NCI-H524 treated with DMSO at 0.1 percent for 48 hours (cell line): ENCODE measurements at regions not wholly inside any gene's neighbourhood (a gene's known extent, or its start where the extent isn't known, plus 50 kb on each side); places are given as distances from the start of the nearest gene placed in this dataset.
"Not testable (repeated sequence)": the region's sequence is repeated elsewhere in the genome, so short reads cannot be mapped to it uniquely, and the experiment has no call there.

Experiments
- DNase-seq: peaks from one replicate; lab custom pipeline; 2025; lab: John Stamatoyannopoulos, UW

DNA sequence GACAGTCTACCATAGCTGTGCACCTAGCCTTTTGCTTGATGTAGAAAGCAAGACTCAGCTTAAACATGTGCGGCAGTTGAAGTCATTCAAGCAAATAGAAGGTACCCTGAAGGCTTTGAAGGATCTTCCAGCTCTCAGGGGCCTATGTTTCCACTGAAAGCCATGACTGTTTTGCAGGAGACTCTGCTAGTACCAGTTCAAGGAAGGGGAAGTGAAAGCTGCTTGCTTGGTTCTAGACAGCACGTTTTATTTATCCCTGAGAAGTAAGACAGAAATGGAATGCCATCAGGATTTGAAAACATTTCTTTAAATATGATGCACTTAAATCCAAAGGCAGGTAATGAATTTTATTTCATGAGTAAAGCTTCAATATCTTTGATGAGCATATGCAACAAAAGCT, 311.4 kb downstream of the PDCD6IP start:
- DNase-seq: no peak

DNA sequence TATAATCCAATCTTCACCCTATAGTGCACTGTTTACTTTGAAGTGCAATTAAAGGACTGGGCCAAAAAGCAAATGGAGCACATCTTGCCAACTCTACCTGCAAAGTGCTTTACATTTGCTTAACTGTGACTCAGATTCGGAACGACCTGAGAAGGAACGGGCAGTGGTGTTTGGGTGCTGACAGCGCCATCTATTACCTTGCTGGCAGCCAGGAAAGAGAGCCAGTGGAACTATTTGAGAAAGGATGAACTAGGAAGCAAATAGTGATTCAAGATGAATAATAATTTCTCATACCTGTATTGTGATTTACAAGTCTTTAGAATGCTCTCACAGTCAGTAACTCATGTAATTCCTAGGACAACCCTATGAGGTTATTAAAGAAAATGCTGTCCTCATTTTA, 312.9 kb downstream of the PDCD6IP start:
- DNase-seq: no peak

DNA sequence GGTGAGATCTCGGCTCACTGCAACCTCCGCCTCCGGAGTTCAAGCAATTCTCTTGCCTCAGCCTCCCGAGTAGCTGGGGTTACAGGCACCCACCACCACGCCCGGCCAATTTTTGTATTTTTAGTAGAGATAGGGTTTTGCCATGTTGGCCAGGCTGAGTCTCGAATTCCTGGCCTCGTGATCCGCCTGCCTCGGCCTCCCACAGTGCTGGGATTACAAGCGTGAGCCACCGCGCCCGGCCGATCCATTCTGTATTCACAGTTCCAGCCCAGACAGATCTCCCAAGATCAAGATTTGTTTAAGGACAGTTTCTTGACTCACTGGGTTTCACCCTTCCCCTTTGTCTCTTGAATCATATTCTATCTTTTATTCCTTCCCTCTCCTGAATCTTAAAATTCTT, 313.8 kb downstream of the PDCD6IP start:
- not testable (repeated sequence) for DNase-seq

DNA sequence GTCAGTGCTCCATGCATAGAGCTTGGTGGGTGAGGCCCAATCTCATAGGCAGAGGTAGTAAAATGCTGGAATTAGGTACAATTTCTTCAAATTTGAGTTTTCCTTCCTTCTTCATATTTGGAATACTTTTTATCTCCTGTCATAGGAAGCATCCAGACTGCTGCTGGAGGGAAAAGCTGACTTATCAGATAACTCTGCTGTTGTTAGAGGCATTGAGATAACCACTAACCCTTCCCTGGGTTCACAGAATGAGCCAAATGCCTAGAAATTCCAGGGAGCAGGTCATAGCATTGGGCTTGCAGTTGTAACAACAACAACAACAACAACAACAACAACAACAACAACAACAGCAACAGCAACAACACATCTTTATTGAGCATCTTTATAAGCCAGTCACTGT, 332.7 kb downstream of the PDCD6IP start:
- DNase-seq: no peak

DNA sequence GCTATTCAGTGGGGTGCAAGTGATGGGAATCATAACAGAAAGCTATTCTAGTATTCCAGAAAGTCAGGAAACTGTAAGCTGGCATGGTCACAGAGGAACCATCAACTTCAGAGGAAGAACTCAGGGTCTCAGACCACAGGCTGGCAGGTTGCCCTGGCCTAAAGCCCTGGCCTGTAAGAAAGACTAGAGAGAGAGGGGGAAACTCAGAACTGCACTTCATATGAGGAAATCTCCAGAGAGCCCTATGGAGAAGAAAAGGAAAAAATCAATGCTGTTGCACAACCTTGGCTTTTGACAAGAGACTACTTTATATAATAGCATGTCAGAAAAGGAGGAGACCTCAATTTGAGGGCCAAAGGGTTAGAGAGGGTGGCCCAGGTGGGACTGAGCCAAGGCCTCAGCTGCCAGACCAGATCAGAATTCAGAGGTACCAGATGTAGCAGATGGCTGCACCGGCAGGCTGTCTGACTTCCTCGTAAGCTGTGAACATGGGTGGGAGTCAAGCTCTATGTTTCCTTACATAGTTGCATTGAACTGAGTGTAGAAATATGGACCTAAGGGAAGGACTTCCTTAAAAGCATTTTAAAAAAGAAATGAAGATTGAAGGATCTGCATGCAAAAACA, 333.8 kb downstream of the PDCD6IP start:
- no peak for DNase-seq

DNA sequence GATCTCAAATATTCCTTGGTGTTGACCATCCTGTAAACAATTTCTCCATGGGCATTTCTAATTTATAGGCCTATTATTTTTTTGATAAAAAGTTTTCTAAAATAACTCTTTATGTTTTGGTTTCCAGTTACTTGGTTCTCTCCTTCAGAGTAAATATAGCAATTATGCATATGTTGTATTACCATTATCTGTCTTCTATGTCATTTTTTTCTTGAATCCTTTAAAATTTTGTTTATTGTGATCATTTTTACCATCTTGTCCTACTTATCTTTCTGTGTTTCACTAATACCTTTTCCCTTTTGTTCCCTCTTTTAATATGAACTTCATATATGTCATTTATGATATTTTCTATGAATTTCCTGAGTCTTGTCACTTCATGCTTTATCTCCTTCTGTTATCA, 341.1 kb downstream of the PDCD6IP start:
- no peak for DNase-seq

DNA sequence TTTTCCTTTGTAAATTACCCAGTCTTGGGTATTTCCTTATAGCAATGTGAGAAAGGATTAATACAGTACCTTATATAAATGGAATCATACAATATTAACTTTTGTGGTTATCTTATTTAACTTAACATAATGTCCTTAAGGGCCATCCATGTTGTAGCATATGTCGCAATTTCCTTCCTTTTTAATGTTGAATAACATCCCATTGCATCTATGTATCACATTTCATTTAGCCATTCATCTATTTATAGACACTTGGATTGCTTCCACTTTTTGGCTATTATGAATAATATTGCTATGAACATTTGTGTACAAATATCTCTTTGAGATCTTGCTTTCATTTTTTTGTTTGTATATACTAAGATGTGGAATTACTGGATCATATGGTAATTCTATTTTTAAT, 342.2 kb downstream of the PDCD6IP start:
- DNase-seq: no peak

DNA sequence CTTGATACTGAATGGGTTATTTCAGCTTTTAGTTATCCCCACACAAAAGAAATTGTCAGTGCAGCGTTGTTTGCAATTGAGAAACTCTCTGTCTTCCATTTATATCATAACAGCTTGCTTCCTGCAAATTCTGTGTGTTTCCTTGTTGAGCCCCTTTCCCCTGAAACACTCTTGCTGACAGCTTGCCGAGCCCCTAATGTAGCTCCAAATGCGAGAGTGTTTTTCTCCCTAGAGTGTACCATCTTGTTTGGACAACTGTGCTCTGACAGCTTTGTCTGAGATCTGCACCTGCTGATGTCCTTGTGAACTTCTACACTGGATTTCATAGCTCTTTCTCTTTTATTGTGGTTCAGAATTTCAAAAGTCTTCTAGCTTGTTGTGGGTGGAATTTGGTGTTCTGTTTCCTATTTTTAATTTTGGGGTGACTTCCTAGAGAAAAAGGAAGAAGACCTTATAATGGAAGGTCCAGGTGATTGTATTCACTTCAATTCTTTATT, 343.5 kb downstream of the PDCD6IP start:
- no peak for DNase-seq

DNA sequence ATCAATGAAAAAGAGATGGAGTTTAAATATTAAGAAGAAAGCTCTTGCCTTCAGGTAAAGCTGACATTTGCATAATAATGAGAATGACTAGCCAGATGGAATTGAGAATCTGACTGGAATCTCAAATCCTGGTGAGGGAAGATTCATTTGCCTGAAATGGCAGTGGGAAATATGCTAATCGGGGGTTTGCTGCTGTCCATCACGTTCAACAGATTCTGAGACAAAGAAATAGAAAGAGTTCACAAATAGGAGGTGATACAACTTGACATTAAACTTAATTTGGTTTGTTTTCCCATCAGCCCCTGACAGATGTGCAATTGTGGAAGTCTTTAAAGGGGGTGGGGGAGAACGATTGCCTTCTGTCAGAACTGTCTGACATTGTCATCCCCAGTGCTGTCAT, 347.4 kb downstream of the PDCD6IP start:
- no peak for DNase-seq

DNA sequence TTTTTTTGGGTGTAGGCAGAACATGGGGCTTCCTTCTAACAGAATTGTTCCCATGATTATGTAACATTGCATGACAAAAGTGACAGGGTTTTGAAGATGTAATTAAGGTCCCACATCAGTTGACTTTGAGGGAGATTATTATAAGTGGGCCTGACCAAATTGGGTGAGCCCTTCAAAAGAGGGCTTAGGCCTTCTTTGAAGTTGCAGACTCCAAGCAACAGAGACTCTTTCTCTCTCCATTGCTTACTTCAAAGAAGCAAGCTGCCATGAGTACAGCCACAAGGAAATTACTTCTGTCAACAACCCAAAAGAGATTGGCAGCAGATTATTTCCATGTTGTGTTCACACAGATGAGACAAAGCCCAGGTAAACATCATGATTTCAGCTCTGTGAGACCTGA, 348.2 kb downstream of the PDCD6IP start:
- no peak for DNase-seq

DNA sequence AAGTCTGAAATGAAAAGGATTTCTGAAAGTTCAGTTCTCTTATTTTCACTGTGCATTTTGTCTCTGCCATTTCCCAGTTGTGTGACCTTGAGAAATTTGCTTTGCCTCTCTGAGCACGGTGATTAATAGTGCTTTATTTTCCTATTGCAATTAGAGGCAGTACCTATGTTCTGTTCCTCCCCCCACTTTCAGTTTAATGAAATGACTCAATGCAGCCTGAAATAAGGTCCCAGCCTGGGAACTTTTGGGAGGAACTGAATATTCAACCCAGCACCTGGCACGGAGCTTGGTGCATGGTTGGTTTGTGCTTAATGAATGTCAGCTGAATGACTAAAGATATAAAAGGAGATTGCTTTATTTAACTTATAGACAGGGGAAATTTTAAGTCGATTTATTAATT, 352.6 kb downstream of the PDCD6IP start:
- no peak for DNase-seq

DNA sequence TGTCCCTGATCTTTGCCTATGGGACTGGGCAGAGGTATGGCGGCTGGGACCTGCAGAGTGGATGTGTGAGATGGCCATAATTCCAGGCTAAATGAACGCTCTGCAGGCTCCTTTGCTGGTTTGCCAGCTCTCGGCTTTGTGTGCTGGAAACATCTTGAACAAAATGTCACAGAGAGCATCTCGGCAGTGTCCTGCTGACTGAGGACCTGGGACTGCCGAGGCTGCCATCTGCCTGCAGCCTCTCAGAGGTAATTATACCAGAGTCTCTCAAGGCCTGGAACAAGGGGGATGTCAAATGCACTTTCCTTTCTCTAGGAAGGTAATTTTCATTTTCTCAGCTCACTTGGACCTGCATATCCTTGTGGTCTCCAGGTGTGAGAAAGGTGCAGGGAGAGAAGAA, 354.2 kb downstream of the PDCD6IP start:
- DNase-seq: no peak

DNA sequence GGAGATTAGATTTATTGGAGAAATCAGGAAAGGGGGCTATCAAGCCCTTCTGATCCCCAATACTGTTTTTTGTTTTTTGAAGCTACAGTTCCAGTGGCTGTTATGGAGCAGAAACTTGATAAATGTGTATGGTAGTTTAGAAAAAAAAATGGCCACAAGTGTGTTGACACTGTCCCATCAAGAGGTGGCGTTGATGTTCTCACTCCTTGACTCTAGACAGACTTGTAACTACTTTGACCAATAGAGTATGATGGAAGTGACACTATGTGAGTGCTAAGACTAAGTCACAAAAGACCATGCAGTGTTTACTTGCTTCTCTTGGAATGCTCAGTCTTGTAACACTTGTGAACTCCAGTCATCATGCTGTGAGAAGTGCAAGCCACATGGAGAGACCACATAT, 356.7 kb downstream of the PDCD6IP start:
- no peak for DNase-seq

DNA sequence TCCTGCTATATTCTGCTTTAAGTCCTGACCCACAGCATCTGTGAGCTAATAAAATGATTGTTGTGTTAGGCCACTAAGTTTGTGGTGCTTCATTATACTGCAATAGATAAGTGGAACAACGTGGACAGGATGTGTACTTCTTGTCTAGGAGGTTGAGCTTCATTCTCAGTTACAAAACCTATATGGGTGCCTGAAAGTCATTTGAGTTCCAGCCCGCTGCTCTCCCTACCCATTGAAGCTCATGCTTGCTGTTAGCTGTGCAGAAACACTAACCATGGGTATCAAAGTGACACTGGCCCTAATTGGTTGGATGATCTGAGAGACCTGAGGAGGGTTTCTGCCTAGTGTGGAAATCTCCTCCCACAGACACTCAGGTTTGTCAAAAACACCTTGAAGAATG, 357.2 kb downstream of the PDCD6IP start:
- DNase-seq: no peak

DNA sequence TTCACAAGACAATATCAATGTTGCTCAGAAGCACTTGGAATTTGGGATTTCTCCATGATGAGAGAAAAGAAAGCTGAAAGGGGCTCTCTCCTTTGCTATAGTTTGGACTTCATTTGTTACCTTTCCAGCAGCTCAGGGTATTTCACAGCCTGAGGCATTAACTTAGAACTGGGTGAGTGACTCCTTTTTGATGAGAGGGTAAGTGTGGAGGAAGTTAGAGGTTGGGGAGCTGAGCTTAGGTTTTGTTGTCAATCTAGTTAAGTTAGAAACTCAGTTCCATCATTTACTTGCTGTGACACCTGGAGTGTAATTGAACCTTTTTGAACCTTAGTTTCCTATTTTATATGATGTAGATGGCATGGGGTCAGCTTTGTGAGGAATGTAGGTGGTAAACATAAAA, 359.1 kb downstream of the PDCD6IP start:
- DNase-seq: no peak

DNA sequence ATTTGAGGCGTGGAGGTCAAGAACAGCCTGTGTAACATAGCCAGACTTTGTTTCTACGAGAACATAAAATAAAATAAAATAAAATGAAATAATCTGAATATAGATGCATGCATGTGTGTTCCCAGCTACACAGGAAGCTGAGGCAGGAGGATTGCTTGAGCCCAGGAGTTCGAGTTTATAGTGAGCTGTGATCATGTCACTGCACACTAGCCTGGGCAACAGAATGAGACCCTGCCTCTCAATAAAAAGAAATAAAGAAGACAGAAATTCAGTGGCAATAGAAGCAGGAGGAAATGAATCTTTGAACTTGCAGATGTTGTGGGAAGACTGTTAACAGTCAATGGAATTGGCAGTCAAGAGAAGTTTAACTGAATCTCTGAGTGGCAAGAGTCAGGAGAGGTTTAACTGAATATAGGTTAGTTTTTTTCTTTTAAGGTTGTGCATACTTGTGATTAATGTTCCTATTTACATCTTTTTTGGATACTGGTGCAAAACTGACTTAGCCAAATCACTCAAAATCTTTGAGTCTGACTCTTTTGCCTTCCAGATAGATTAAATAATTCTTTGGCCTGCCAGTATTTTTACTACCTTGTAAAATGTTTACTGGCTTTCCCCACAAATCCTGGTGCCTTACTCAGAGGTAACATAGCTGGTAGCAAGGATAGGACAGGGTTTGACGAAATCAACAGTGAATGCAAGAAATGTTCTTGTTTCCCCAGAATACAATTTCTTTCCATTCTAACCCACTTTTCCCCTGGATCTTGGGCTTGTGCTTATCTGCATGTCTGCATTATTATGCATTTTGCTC, 361.4 kb downstream of the PDCD6IP start:
- no peak for DNase-seq

DNA sequence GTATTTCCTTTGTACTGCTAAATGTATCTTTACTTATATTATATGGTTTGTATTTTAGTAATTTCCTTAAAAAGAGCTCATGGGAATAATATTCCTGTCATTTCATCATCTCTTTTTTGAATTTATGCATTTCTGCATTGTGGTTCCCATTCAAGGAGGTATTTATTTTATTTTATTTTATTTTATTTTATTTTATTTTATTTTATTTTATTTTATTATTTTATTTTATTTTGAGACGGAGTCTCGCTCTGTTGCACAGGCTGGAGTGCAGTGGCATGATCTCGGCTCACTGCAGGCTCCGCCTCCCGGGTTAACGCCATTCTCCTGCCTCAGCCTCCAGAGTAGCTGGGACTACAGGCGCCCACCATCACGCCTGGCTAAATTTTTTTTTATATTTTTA, 371.2 kb downstream of the PDCD6IP start:
- DNase-seq: not testable (repeated sequence)

DNA sequence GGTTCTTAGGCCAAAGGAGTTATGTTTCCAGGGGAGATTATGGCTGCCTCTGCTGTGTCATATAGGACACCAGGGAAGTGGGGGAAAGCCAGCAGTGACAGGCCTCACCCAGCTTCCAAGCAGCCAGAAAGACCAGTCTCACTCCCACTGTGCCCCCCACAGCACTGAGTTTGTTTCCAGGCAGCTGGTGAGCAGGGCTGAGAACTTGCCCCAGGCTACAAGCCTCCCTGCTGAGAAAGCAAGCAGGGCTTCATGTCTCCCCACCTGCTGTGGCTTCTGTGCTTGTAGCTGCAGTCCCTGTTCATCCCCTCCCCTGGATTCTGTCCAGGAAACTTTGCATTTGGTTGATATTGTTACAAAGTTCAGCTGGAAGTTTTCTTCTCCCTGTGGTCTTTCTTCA, 376.3 kb downstream of the PDCD6IP start:
- no peak for DNase-seq

DNA sequence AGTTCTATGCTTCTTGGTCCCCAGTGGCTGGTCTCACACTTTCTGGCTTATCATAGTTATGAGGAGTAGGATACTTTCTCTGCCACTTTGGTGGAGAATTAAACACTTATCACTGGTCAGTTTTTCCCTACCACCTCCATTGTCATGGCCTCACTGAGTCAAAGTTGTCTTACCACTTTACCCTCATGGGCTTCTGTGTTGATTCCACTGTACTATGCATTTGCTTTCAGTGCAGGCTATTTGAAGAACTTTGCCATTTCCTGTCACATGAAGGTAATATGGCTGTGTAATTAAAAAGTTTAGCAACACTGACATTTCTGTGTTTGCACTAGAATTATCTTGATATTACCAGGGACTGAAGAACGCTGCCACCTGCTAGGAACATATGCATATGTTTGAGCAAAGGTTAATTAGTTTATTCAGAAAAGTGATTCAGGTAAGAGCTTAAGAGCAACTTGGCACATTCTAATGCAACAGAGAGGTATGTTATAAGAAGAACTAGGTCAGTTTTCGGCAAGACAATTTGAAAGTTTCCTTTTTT, 377.3 kb downstream of the PDCD6IP start:
- DNase-seq: no peak

DNA sequence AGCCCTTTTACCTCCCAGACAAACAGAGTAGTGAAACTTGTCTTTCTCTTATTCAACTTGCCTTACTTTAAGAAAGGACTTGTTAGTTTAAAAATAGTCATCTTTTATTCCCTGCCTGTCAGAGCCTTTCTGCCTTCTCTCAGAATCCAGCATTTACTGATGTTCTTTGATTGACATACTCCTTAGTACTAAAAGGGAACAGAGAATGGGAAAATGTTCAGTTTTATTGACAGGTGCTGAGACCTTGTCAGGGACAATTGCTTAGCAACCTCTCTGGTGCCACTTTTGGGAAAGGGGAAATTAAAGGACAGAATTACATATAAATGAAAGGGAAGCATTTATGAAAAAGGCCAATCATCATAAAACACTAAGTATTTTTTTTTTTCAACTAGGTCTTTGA, 378.3 kb downstream of the PDCD6IP start:
- DNase-seq: no peak

DNA sequence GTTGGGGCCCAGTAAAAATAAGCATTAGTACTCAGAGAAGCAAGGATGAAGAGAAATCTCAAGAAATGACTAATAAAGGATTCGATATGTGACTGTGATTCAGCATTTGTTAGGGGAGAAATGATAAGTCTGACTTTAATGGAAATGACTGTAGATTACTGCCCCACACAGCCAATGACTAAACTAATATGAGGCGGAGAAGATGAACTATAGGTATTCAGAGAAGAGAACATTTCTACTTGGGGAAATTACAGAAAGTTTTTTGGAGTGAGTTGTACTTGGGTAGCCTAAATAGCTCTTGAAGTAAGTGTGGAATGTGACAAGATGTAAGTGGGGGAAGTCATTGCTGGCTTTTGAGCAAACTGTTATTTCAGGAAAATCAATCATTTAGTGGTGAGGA, 380.0 kb downstream of the PDCD6IP start:
- DNase-seq: no peak

DNA sequence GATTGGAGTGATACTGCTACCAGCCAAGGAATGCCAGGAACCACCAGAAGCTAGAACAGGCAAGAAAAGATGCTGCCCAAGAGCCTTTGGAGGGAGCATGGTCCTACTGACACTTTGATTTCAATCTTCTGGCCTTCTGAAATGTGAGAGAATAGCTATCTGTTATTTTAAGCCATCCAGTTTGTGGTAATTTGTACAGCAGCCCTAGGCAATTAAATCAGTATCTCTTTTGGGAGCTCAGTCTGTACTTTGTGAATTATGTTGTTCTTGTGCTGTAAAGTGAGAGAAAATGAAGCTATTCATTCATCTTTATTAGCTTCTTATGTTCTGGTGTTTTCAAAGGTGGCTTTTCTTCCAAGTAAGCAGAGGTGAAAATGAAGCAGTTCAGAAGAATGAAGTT, 381.3 kb downstream of the PDCD6IP start:
- no peak for DNase-seq

DNA sequence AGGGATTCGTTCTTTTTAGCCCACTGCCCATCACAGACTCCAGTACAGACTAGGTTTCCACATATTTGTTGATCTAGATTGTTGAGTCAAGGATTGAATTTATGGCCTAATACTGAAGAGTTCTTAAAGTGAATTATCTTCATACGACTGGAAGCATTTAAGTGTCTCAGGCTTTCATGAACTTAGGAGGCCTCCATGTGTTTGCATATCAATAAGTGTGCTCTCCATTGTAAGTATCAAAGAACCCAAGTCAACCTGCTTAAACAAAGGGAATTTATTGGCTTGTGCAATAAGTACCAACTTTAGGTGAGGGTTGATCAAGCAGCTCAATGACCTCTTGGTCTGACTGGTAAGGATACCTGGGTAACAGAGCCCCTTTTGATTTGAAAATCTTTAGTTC, 382.1 kb downstream of the PDCD6IP start:
- no peak for DNase-seq

DNA sequence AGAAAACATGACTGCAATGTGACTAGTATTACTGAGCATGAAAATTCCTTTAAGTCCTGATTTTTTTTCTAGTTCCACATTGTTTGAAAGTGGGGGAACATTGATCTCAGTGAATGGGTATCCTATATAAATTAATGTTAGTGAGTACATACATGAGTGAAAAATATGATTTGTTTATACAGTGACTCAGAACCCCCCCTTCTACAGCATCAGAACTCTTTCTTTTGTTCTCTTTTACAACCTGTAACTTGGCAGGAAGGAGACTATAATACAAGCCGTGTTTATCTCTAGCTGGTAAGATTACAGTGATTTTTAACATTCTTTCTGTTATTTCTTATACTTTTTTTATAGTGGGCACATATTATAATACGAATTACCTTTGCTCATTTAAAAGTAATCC, 384.7 kb downstream of the PDCD6IP start:
- no peak for DNase-seq
